Kidney (tissue), 13 donors: ENCODE measurements at regions not wholly inside any gene's neighbourhood (a gene's known extent, or its start where the extent isn't known, plus 50 kb on each side); places are given as distances from the start of the nearest gene placed in this dataset.
"Not testable (repeated sequence)": the region's sequence is repeated elsewhere in the genome, so short reads cannot be mapped to it uniquely, and the experiment has no call there.

Source experiments
- DNase-seq, 5 donors: peaks; one replicate each; pipeline ENCODE4 v3.0.0-alpha.2; 2013 to 2020
- FAIRE-seq: peaks from 2 replicates; lab custom pipeline; 2012; peaks lifted over from hg19 to GRCh38; lab: Jason Lieb, UNC
- H3K27ac ChIP-seq, 2 donors: one replicate each; pipeline ENCODE4 v1.7.0; 2013; ENCODE audit warnings: low read depth in 2 of 2, low read length in 2 of 2, inconsistent platforms in 1 of 2
- H3K27me3 ChIP-seq: one replicate; pipeline ENCODE4 v1.7.1; 2013; ENCODE audit warnings: low read length, inconsistent platforms; ENCODE audit not compliant: control insufficient read depth, insufficient read depth
- H3K36me3 ChIP-seq, 3 donors: one replicate each; pipeline versions ENCODE4 v1.7.0 to v1.7.1; 2013; ENCODE audit warnings: low read length in 3 of 3, control low read depth in 1 of 3, inconsistent platforms in 1 of 3; ENCODE audit not compliant: insufficient read depth in 3 of 3, control insufficient read depth in 2 of 3
- H3K4me1 ChIP-seq, 3 donors: one replicate each; pipeline versions ENCODE4 v1.7.0 to v1.7.1; 2013; ENCODE audit warnings: low read length in 3 of 3, inconsistent platforms in 1 of 3, low read depth in 1 of 3; ENCODE audit not compliant: control insufficient read depth in 2 of 3, insufficient read depth in 2 of 3
- H3K4me3 ChIP-seq, 3 donors: one replicate each; pipeline versions ENCODE4 v1.7.0 to v1.8.1; 2013; ENCODE audit warnings: low read length in 3 of 3, control low read depth in 1 of 3, inconsistent platforms in 1 of 3
- H3K9ac ChIP-seq, 3 donors: one replicate each; pipeline versions ENCODE4 v1.7.0 to v1.7.1; 2013; ENCODE audit warnings: low read length in 3 of 3, control low read depth in 1 of 3, inconsistent platforms in 1 of 3
- H3K9me3 ChIP-seq, 3 donors: one replicate each; pipeline versions ENCODE4 v1.7.0 to v1.7.1; 2013; ENCODE audit warnings: low read length in 3 of 3, control low read depth in 1 of 3, inconsistent platforms in 1 of 3; ENCODE audit not compliant: control insufficient read depth in 2 of 3, insufficient read depth in 1 of 3
- intact Hi-C: fragments of 100-400 bp; cut with DNase I; formaldehyde crosslinking; loops from one replicate; pipeline ENCODE4 v1.11.1; 2022
- TF ChIP-seq, protein P1 (sequence below): IDR thresholded peaks from 3 replicates; pipeline ENCODE4 v1.5.1; 2012; ENCODE audit warnings: mild to moderate bottlenecking, moderate library complexity, borderline replicate concordance; ENCODE audit not compliant: insufficient read depth; ENCODE audit errors: extremely low read depth
- donor health status: control.
- donor health status: control.
- donor health status: control.
- donor health status: control.
- donor health status: control.
- donor health status: DM: yes; HTN: yes; CAD: no.
- donor health status: Normal renal cell carcinoma (clear cell type).

- no peak for FAIRE-seq
- no peak for DNase-seq
- Histone ChIP-seq H3K27ac (no peak overlapping the region), H3K9ac (no peak overlapping the region), H3K9me3 (peaks cover 0 to 4% (median 0%) of the 10 kb centered on the region in 3 donors), H3K27me3 (no peaks in the 10 kb centered on the region), H3K4me1 (no peaks in the 10 kb centered on the region), H3K36me3 (no peaks in the 10 kb centered on the region), H3K4me3 (no peak overlapping the region)
- TF ChIP-seq, protein P1, sequence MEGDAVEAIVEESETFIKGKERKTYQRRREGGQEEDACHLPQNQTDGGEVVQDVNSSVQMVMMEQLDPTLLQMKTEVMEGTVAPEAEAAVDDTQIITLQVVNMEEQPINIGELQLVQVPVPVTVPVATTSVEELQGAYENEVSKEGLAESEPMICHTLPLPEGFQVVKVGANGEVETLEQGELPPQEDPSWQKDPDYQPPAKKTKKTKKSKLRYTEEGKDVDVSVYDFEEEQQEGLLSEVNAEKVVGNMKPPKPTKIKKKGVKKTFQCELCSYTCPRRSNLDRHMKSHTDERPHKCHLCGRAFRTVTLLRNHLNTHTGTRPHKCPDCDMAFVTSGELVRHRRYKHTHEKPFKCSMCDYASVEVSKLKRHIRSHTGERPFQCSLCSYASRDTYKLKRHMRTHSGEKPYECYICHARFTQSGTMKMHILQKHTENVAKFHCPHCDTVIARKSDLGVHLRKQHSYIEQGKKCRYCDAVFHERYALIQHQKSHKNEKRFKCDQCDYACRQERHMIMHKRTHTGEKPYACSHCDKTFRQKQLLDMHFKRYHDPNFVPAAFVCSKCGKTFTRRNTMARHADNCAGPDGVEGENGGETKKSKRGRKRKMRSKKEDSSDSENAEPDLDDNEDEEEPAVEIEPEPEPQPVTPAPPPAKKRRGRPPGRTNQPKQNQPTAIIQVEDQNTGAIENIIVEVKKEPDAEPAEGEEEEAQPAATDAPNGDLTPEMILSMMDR = no peak
- intact Hi-C loops = no loop called here
Observed at GRCh38 chr1:232130815-232131480, 499.0 kb downstream of the SIPA1L2 start.

DNA sequence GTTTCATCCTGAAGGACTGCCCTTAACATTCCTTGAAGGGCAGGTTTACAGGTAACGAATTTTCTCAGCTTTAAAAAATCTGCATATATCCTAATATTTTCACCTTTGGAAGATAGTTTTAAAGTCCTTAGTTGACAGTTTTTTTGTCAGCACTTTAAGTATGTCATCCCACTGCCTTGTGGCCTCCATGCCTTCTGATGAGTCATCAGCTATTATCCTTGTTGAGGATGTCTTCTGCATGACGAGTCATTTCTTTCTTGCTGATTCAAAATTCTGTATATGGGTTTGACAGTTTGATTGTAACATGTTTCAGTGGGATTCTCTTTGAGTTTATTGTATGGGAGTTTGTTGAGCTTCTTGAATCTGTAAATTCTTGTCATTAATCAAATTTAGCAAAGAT, 500.6 kb downstream of the DISC1 start:
- no peaks in the 10 kb centered on the region for H3K4me1 ChIP-seq
- peaks cover 0 to 4% (median 0%) of the 10 kb centered on the region in 3 donors for H3K9me3 ChIP-seq
- H3K36me3 ChIP-seq = no peaks in the 10 kb centered on the region
- TF ChIP-seq, protein P1 = no peak
- H3K27ac ChIP-seq = no peak overlapping the region
- no peaks in the 10 kb centered on the region for H3K27me3 ChIP-seq
- intact Hi-C loops = no loop called here
- H3K9ac ChIP-seq = no peak overlapping the region
- FAIRE-seq (no peak), DNase-seq (no peak)
- no peak overlapping the region for H3K4me3 ChIP-seq

DNA sequence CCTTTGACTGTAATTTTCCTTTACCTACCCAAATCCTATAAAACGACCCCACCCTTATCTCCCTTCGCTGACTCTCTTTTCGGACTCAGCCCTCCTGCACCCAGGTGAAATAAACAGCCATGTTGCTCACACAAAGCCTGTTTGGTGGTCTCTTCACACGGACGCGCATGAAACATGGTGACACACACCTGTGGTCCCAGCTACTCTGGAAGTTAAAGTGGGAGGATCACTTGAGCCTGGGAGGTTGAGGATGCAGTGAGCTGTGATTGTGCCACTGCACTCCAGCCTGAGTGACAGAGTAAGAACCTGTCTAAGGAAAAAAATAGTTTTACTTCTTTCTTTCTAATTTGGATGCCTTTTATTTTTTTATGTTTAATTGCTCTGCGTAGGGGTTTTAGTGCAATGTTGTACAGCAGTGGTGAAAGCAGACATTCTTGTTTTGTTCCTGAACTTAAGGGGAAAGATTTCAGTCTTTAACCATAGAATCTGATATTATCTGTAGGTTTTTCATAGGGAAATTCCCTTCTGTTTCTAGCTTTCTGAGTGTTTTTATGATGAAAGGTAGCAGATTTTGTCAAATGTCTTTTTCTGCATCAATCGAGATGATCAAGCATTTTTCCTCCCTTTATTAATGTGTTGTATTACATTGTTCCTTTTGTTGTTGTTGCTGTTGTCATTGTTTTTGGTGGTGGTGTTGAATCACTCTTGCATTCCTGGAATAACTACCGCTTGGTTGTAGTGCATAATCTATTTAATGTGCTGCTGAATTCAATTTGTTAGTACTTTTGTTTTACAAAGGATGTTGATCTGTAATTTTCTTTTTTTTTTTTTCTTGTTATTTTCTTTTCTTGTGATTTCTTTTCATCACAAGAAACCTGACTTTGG, 497.4 kb downstream of the DISC1 start:
- Histone ChIP-seq H3K9ac (no peak overlapping the region), H3K9me3 (no peaks in the 10 kb centered on the region), H3K4me1 (no peaks in the 10 kb centered on the region), H3K27me3 (no peaks in the 10 kb centered on the region), H3K4me3 (no peak overlapping the region), H3K27ac (no peak overlapping the region), H3K36me3 (no peaks in the 10 kb centered on the region)
- FAIRE-seq = no peak
- no peak for DNase-seq
- TF ChIP-seq, protein P1 = no peak
- intact Hi-C loops = no loop called here

DNA sequence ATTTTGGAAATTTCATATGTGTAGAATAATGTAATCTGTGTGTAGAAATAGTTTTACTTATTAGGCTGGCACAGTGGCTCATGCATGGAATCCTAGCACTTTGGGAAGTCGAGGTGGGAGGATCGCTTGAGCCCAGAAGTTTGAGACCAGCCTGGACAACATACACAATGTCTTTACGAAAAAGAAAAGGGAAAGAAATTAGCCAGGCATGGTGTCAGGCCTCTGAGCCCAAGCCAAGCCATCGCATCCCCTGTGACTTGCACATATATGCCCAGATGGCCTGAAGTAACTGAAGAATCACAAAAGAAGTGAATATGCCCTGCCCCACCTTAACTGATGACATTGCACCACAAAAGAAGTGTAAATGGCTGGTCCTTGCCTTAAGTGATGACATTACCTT, 491.3 kb downstream of the DISC1 start:
- H3K27me3 ChIP-seq, H3K4me3 ChIP-seq, DNase-seq, intact Hi-C loops, FAIRE-seq, H3K4me1 ChIP-seq, H3K9ac ChIP-seq, H3K36me3 ChIP-seq, H3K27ac ChIP-seq, H3K9me3 ChIP-seq: not testable (repeated sequence)
